ENCODE measurements at regions not wholly inside any gene's neighbourhood (a gene's known extent, or its start where the extent isn't known, plus 50 kb on each side); places are given as distances from the start of the nearest gene placed in this dataset.

DNA sequence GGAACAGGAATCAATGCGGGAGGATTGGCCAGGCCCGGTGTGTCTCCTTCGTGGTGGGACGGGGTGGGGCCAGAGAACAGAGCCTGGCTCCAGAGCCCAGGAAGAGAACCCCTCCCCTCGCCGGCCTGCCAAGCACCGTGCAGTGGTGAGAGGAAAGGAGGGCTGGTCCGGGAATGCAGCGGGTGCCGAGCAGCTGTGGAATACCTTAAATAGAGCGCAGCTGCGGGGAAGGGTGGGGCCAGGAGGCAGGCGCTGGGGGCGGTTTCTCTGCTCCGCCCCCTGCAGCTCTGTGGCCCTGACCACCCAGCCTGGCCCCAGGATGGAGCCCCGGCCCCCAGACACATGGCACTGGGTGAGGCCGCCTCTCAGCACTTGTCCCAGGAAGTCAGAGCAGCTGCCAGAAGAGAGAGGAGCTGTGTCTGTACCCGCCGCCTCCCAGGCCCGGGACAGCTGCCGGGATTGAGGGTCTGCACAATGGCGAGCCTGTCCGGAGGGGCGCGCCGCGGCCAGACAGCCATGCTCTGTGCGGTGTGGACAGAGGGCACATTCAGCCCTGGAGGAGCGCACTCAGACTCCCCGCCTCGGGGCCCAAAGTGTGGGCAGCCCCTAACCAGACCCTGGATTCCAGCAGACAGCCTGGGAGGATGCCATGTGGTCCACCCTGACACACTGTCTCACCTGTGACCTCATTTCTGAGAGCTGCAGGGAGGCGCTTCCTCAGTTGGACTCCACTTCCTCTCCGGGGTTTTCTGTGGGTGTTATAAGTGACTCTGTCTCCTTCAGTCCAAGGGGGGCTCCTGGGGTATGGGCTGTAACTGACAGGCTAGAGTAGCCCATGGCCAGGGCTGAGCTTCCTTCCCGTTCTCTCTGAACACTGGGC, 268.8 kb downstream of the SEC14L1 start:
- DNase-seq = peak; percentile 80 to 83
- peak overlapping the region in 1 of 4 donors; percentile 15 for H3K4me3 ChIP-seq
- WGBS, 2 donors = 54 to 55% methylated on average over 16 of the region's 34 CpGs
- no peaks in the 10 kb centered on the region for H3K36me3 ChIP-seq
- H3K4me1 ChIP-seq = peaks cover 49 to 65% (median 56%) of the 10 kb centered on the region in 4 donors
- H3K27me3 ChIP-seq = no peaks in the 10 kb centered on the region
- H3K27ac ChIP-seq = peak overlapping the region; percentile 24 to 80 (median 50)
- TF ChIP-seq POLR2A (IDR thresholded peaks at IDR 0.05) (no peak), POLR2AphosphoS5 (IDR thresholded peaks at IDR 0.05) (peak in 1 of 2 donors; percentile 41), CTCF (IDR thresholded peaks at IDR 0.05) (no peak), EP300 (IDR thresholded peaks at IDR 0.05) (peak in 1 of 4 donors; percentile 26)
- ATAC-seq (ENCODE audit: low FRiP score in 2 of 2) = peak; percentile 35 to 69
- no peaks in the 10 kb centered on the region for H3K9me3 ChIP-seq

DNA sequence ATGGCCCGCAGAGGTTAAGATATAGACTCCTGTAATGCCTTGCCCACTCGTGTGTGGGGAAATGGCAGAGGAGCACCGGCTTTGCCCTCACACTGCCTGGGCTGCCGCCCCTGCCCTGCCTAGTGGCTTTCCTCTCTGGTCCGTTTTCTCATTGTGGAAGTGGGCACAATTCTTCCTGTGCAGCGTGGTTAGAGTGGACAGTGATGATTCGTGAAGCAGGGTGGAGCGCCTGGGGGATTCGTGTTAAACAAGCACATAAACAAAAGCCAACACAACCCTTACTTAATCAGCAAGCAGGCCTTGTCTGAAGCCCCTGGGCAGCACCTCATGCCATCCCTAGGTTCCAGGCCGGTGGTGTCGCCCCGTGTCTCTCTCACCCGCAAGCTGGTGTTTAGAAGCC, 269.7 kb downstream of the SEC14L1 start:
- ATAC-seq (ENCODE audit: low FRiP score in 2 of 2) (no peak), DNase-seq (no peak)
- no peaks in the 10 kb centered on the region for H3K36me3 ChIP-seq
- H3K27ac ChIP-seq = peak overlapping the region in 3 of 4 donors; percentile 42 to 80 (median 59)
- no peaks in the 10 kb centered on the region for H3K9me3 ChIP-seq
- peaks cover 40 to 57% (median 46%) of the 10 kb centered on the region in 4 donors for H3K4me1 ChIP-seq
- H3K27me3 ChIP-seq = no peaks in the 10 kb centered on the region
- TF ChIP-seq CTCF (IDR thresholded peaks at IDR 0.05) (no peak), POLR2AphosphoS5 (IDR thresholded peaks at IDR 0.05) (no peak), EP300 (IDR thresholded peaks at IDR 0.05) (no peak), POLR2A (IDR thresholded peaks at IDR 0.05) (no peak)
- H3K4me3 ChIP-seq = no peak overlapping the region
- WGBS, 2 donors = 78 to 88% methylated on average over 12 to 13 of the region's 13 CpGs

DNA sequence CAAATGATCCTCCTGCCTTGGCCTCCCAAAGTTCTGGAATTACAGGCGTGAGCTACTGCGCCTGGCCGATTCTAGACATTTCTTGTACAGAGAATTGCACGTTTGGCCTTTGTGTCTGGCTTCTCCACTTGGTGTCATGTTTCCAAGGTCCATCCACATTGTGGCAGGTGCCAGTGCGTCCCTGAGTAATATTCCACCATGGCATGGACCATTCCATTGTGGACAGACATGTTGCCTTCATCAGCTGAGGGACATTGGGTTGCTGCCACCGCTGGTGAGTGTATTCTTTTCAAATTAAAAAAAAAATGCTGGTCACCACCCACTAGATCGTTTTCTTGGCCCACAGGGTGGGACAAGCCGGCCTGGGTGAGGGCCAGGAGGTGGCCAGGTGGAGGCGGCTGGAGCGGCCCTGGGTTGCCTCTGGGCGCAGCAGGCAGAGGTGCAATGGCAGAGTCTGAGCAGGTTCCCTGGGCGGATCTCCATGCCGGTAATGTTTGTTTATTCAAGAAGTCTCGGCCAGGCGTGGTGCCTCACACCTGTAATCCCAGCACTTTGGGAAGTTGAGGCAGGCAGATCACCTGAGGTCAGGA, 274.1 kb downstream of the SEC14L1 start:
- no peak overlapping the region for H3K4me3 ChIP-seq
- ATAC-seq (ENCODE audit: low FRiP score in 2 of 2) (no peak), DNase-seq (no peak)
- H3K27ac ChIP-seq = no peak overlapping the region
- 86 to 89% methylated on average over 15 of the region's 15 CpGs for WGBS, 2 donors
- no peaks in the 10 kb centered on the region for H3K27me3 ChIP-seq
- H3K9me3 ChIP-seq = no peaks in the 10 kb centered on the region
- peaks cover 34 to 62% (median 44%) of the 10 kb centered on the region in 4 donors for H3K4me1 ChIP-seq
- no peak for TF ChIP-seq POLR2AphosphoS5 (IDR thresholded peaks at IDR 0.05)
- TF ChIP-seq POLR2A (IDR thresholded peaks at IDR 0.05) = no peak
- TF ChIP-seq CTCF (IDR thresholded peaks at IDR 0.05) = no peak
- no peak for TF ChIP-seq EP300 (IDR thresholded peaks at IDR 0.05)
- H3K36me3 ChIP-seq = peaks cover 0 to 7% (median 2%) of the 10 kb centered on the region in 4 donors

- ATAC-seq (ENCODE audit: low FRiP score in 2 of 2) = peak in 1 of 2 donors; percentile 21
- WGBS, 2 donors = 32 to 74% methylated on average over 4 to 17 of the region's 17 CpGs
These were observed 275.4 kb downstream of the SEC14L1 start for GRCh38 chr17:77416105-77416713.

More at GRCh38 chr17:77416105-77416713, 275.4 kb downstream of the SEC14L1 start:
- Histone ChIP-seq H3K9me3 (no peaks in the 10 kb centered on the region), H3K36me3 (peaks cover 0 to 7% (median 2%) of the 10 kb centered on the region in 4 donors), H3K4me3 (no peak overlapping the region), H3K27ac (peak overlapping the region in 1 of 4 donors; percentile 52), H3K27me3 (no peaks in the 10 kb centered on the region), H3K4me1 (peaks cover 34 to 62% (median 48%) of the 10 kb centered on the region in 4 donors)
- DNase-seq = no peak
- TF ChIP-seq CTCF (IDR thresholded peaks at IDR 0.05) (no peak), POLR2AphosphoS5 (IDR thresholded peaks at IDR 0.05) (no peak), POLR2A (IDR thresholded peaks at IDR 0.05) (no peak), EP300 (IDR thresholded peaks at IDR 0.05) (no peak)

Data from upper lobe of left lung (tissue), 6 donors.